PC-3 (cell line): ENCODE measurements at regions not wholly inside any gene's neighbourhood (a gene's known extent, or its start where the extent isn't known, plus 50 kb on each side); places are given as distances from the start of the nearest gene placed in this dataset.
"Not testable (repeated sequence)": the region's sequence is repeated elsewhere in the genome, so short reads cannot be mapped to it uniquely, and the experiment has no call there.

ENCODE experiments used
- ATAC-seq: fragments of 200-7000 bp; cut with Tn5 transposase; 2 replicates; pipeline ENCODE4 v1.9.1; 2020; ENCODE audit warnings: mild to moderate bottlenecking, moderate library complexity
- BruUV-seq: library from RNA; stranded (reverse); fragments of 400-500 nt; replicated peaks from 2 replicates; lab custom pipeline; 2021; lab: Mats Ljungman, UMichigan
- CTCF ChIA-PET: fragments of 300-600 bp; sonication (Branson Sonifier 250); formaldehyde crosslinking; loops from one replicate; lab custom pipeline; 2022; ENCODE audit warnings: antibody characterized with exemption; lab: Charles Lee
- POLR2A ChIA-PET: fragments of 300-600 bp; sonication (Branson Sonifier 250); formaldehyde crosslinking; loops from one replicate; lab custom pipeline; 2022; ENCODE audit warnings: antibody characterized with exemption; ENCODE audit not compliant: unreplicated experiment; lab: Charles Lee
- DNase-seq: peaks from one replicate; pipeline ENCODE4 v3.0.0-alpha.2; 2015
- H2AFZ ChIP-seq: fragments of 300-600 bp; sonication (generic); 2 replicates; pipeline ENCODE4 v1.6.0; 2016; ENCODE audit warnings: antibody characterized with exemption, low read length
- H3F3A ChIP-seq: fragments of 300-600 bp; sonication (generic); one replicate; pipeline ENCODE4 v1.6.0; 2017; ENCODE audit warnings: antibody characterized with exemption, low read length, control low read depth, mild to moderate bottlenecking; ENCODE audit not compliant: unreplicated experiment
- H3K27ac ChIP-seq: fragments of 300-600 bp; sonication (generic); 2 replicates; pipeline ENCODE4 v1.5.1; 2016; ENCODE audit warnings: mild to moderate bottlenecking, low read length
- H3K27me3 ChIP-seq: fragments of 300-600 bp; sonication (generic); 2 replicates; pipeline ENCODE4 v1.6.1; 2016; ENCODE audit warnings: low read length, mixed read lengths
- H3K36me3 ChIP-seq: fragments of 300-600 bp; sonication (generic); 2 replicates; pipeline ENCODE4 v1.6.1; 2016; ENCODE audit warnings: low read depth, mixed run types, low read length, mixed read lengths
- H3K4me1 ChIP-seq: fragments of 300-600 bp; sonication (generic); 2 replicates; pipeline ENCODE4 v1.5.1; 2016; ENCODE audit warnings: low read length; ENCODE audit not compliant: insufficient read depth
- H3K4me2 ChIP-seq: fragments of 300-600 bp; sonication (generic); 2 replicates; pipeline ENCODE4 v1.6.0; 2016; ENCODE audit warnings: low read length
- H3K4me3 ChIP-seq: fragments of 300-600 bp; sonication (generic); 2 replicates; pipeline ENCODE4 v1.5.1; 2016; ENCODE audit warnings: mild to moderate bottlenecking, low read length, mixed read lengths
- H3K79me2 ChIP-seq: fragments of 300-600 bp; sonication (generic); 2 replicates; pipeline ENCODE4 v1.6.1; 2017; ENCODE audit warnings: low read length, mixed read lengths
- H3K9ac ChIP-seq: fragments of 300-600 bp; sonication (generic); 2 replicates; pipeline ENCODE4 v1.6.0; 2016; ENCODE audit warnings: mild to moderate bottlenecking, low read length
- H3K9me2 ChIP-seq: fragments of 300-600 bp; sonication (generic); replicated peaks from 2 replicates; pipeline ENCODE4 v1.6.1; 2016; ENCODE audit warnings: mixed run types, low read length, mixed read lengths
- H3K9me3 ChIP-seq: fragments of 300-600 bp; sonication (generic); 2 replicates; pipeline ENCODE4 v1.6.1; 2016; ENCODE audit warnings: low read length, mixed read lengths
- H4K20me1 ChIP-seq: fragments of 300-600 bp; sonication (generic); 2 replicates; pipeline ENCODE4 v1.6.1; 2016; ENCODE audit warnings: low read length, mixed read lengths
- intact Hi-C: fragments of 100-400 bp; cut with micrococcal nuclease; formaldehyde crosslinking; loops from 2 replicates; pipeline ENCODE4 v1.9.0; 2023

DNA sequence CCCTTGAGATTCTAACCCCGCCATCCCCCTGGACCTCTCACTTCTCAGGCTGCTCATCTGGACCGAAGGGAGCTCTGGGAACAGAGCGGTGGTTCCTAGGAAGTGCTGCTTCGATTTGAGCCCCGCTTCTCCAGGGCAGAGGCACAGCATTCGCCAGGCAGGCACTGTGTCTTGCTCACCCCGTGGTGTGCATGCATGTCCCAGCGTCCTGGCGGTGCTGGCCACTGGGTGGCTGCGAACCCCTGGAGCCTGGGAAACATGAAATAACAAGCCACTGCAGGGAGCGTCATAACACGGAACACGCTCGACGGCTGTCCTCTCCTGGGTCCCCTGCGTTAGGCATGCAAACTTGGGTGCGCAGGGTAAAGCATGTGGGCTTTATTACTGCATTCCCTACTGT lies 4040.3 kb upstream of the TPTE start:
- ATAC-seq, POLR2A ChIA-PET, H3K4me2 ChIP-seq, H3K9ac ChIP-seq, H3F3A ChIP-seq, H4K20me1 ChIP-seq, H3K4me3 ChIP-seq, DNase-seq, H3K36me3 ChIP-seq, BruUV-seq, H3K9me3 ChIP-seq, H2AFZ ChIP-seq, CTCF ChIA-PET, H3K4me1 ChIP-seq, intact Hi-C loops, H3K27me3 ChIP-seq, H3K79me2 ChIP-seq, H3K27ac ChIP-seq, H3K9me2 ChIP-seq: not testable (repeated sequence)

DNA sequence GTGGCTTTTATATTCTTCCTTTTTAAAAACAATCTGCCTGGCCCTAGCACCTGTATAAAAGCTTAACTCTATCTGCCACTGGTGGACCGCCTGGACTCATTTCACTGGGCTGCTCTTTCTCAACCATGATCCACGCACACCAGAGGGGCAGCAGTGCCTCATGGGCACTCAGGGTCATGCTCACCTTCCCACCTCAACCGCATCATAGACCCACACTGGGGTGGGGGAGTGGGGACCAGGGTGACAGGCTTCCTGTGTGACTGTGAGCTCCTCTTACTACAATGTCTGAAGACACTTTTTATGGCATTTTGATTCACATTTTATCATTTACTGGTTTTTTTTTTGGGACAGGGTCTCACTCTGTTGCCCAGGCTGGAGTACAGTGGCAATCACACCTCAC lies 4038.8 kb upstream of the TPTE start:
- H3K9ac ChIP-seq, intact Hi-C loops, H3K4me2 ChIP-seq, H3K79me2 ChIP-seq, H3K9me2 ChIP-seq, H4K20me1 ChIP-seq, H3K27me3 ChIP-seq, DNase-seq, POLR2A ChIA-PET, H3F3A ChIP-seq, H3K9me3 ChIP-seq, H3K27ac ChIP-seq, H3K4me3 ChIP-seq, BruUV-seq, ATAC-seq, H2AFZ ChIP-seq, H3K4me1 ChIP-seq, CTCF ChIA-PET, H3K36me3 ChIP-seq: not testable (repeated sequence)

DNA sequence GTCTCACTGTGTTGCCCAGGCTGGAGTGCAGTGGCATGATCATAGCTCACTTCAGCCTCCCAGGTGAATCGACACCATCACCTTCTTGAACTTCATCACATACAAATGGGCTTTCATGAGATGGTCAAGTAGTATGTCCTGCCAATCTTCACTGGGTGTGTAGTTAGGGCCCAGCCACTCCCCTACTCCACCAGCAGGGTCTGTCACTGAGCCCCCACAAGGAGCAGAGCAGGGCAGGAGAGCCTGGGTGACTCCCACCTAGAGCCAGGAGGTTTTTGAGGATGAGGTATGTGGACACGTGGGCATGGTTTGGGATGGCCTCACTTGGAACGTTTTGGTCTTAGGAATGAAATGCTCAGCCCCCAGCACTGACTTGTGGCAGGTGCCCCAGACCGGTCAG lies 4037.7 kb upstream of the TPTE start:
- H3K4me2 ChIP-seq, H3K79me2 ChIP-seq, H2AFZ ChIP-seq, BruUV-seq, intact Hi-C loops, H3K9me3 ChIP-seq, H3K4me1 ChIP-seq, H3K9ac ChIP-seq, H3K9me2 ChIP-seq, H3K4me3 ChIP-seq, H3K36me3 ChIP-seq, DNase-seq, POLR2A ChIA-PET, H3K27me3 ChIP-seq, H3K27ac ChIP-seq, H4K20me1 ChIP-seq, CTCF ChIA-PET, H3F3A ChIP-seq: not testable (repeated sequence)
- ATAC-seq: peak; percentile 22; the same call in 1 of the 2 replicates

DNA sequence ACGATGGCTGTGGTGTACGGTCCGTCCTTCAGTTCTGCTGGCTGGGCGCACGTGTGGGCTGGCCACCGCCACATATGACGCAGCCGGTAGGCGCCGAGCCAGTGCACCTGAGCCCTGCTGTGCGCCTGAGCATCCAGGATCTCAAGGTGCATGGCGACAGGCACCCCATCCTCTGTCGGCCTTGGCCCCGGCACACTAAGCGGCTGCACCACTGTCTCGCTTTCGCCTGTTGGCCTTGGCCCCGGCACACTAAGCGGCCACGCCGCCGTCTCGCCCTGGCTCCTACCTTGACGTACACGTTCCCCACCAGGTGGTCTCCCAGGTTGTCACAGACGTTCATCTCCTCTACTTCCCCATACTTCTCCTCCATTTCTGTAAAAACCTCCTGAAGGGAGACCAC lies 4034.6 kb upstream of the TPTE start:
- H3K27me3 ChIP-seq, H3K4me3 ChIP-seq, BruUV-seq, H3F3A ChIP-seq, H3K79me2 ChIP-seq, intact Hi-C loops, H2AFZ ChIP-seq, DNase-seq, H3K9me3 ChIP-seq, H3K36me3 ChIP-seq, H4K20me1 ChIP-seq, CTCF ChIA-PET, ATAC-seq, H3K4me2 ChIP-seq, H3K9me2 ChIP-seq, H3K4me1 ChIP-seq, H3K9ac ChIP-seq, H3K27ac ChIP-seq, POLR2A ChIA-PET: not testable (repeated sequence)

DNA sequence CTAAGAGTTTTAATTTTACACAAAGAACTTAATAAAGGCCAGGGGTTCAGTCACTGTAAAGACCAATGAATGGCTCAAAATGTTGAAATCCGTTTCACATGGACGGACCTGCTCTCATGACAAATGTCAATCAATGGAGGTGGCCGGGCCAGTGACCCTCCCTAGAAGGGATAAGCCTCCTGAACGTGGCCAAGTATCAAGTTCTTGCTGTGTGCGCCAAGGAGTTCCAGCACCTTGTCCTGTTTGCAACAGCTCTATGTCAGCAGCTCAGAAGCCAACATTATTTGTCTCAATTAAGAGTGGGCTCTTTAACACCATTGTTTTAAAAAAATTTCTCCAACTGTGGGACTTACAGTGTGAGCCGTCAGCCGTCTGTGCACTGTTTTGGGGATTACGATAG lies 4028.7 kb upstream of the TPTE start:
- H3K36me3 ChIP-seq, H3K9ac ChIP-seq, H3K9me3 ChIP-seq, DNase-seq, H3K27ac ChIP-seq, intact Hi-C loops, H3K4me2 ChIP-seq, H3K79me2 ChIP-seq, ATAC-seq, BruUV-seq, POLR2A ChIA-PET, H3K9me2 ChIP-seq, CTCF ChIA-PET, H2AFZ ChIP-seq, H3K27me3 ChIP-seq, H4K20me1 ChIP-seq, H3K4me3 ChIP-seq, H3K4me1 ChIP-seq, H3F3A ChIP-seq: not testable (repeated sequence)

DNA sequence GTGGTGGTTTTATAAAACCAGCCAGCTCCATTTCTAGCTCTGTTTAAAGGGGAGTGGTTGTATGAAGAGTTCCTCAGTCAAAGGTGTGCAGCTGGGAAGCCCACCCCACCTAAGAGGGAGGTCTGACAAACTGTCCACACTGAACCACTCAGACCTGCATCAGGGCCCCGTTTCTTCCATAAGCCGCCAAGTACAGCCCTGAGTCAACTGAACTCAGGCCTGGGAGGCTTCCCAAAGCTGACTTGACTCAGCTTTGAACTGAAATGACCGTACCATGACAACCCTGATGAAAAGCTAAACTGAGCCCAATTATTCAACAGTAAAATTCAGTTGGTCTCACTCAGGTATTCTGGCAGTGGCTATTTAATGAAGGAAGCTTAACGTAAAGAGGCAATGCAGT lies 4027.4 kb upstream of the TPTE start:
- not testable (repeated sequence) for H3K36me3 ChIP-seq, BruUV-seq

DNA sequence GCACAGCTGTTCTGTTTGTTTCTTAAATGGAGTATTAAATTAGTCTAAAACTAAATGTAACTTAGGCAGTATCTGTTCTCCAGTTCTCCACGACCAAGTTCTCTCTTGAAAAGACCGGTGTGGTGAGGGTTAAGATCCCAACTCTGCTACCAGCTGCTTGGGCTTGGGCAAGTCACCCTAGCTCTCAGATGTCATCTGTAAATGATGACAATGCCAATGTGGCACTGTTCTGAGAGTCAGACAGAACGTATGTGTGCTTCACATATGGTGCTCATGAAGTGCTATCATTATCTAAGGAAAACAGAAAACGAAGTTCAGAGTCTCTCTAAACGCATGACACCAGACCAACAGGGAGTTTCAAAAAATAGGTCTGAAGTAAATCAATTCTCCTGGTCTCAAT lies 4025.0 kb upstream of the TPTE start:
- H2AFZ ChIP-seq, H3F3A ChIP-seq, BruUV-seq, H3K27me3 ChIP-seq, DNase-seq, H3K4me1 ChIP-seq, H3K79me2 ChIP-seq, H4K20me1 ChIP-seq, CTCF ChIA-PET, intact Hi-C loops, POLR2A ChIA-PET, H3K36me3 ChIP-seq, H3K9me3 ChIP-seq, H3K4me2 ChIP-seq, ATAC-seq, H3K27ac ChIP-seq, H3K9me2 ChIP-seq, H3K4me3 ChIP-seq, H3K9ac ChIP-seq: not testable (repeated sequence)

More for the DNA sequence above, 4027.4 kb upstream of the TPTE start:
- H3K9me2 ChIP-seq, POLR2A ChIA-PET, CTCF ChIA-PET, H3K4me2 ChIP-seq, H3K9ac ChIP-seq, H3K27me3 ChIP-seq, H3F3A ChIP-seq, ATAC-seq, DNase-seq, H3K4me1 ChIP-seq, intact Hi-C loops, H3K79me2 ChIP-seq, H3K27ac ChIP-seq, H3K9me3 ChIP-seq, H4K20me1 ChIP-seq, H3K4me3 ChIP-seq, H2AFZ ChIP-seq: not testable (repeated sequence)
